ENCODE measurements at regions not wholly inside any gene's neighbourhood (a gene's known extent, or its start where the extent isn't known, plus 50 kb on each side); places are given as distances from the start of the nearest gene placed in this dataset.

DNA sequence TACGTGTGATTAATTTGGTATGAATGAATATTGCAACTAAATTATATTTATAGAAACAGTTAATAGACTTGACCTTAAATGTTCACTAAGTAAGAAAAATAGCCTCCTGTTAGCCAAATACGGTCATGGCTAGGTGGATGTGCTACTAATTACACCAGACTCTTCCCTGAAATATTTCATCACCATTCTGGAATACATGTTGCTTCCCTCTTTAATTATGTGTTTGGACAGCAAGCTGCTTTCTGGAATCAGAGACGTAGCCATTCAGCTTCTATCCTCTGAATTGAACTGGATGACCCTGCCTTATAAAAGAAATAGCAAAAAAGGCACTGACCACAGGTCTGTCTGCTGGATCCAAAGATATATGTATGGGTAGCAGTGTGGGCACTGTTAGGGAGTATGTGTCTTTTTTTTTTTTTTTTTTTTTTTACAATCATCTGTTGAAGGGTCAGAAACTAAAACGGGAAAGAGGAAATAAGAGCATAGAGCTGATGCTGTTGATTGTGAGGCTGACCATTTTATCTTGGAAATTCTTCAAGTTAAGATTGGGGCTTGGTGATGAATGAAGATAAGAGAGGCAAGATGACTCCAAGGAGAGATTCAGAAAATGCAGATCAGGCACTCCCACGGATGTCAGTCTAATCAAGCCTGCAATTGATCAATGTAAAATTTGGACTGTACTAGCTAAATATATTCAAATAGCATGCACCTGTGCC lies 283.2 kb upstream of the HSF2 start:
- FAIRE-seq = no peak
- in situ Hi-C loops (cut with HindIII; ENCODE audit: extremely low pct_ligation_motif_present, low pct_unique_long_range_greater_than_20kb) = no loop called here
- POLR2A ChIA-PET = no interaction called here

More for the DNA sequence above, 283.2 kb upstream of the HSF2 start:
- no peaks in the 10 kb centered on the region for H3K4me1 ChIP-seq (ENCODE audit: insufficient read depth, low read length)
- 4% methylated on average over 5 of the region's 5 CpGs for WGBS (ENCODE audit: low lambda C conversion rate)
- intact Hi-C loops (cut with micrococcal nuclease; ENCODE audit: unreplicated experiment) = no loop called here
- BruUV-seq (replicated peaks) = no TSS peak
- CTCF ChIA-PET (ENCODE audit: low intra/inter-chr PET ratio, low total read pairs) = no interaction called here
- no peak overlapping the region for H3K4me3 ChIP-seq (replicated peaks in 1 of 3; ENCODE audit: insufficient read depth in 1 of 3, low read depth in 2 of 3, low read length in 3 of 3)
- no peaks in the 10 kb centered on the region for H3K9me3 ChIP-seq (ENCODE audit: low read length)
- ATAC-seq (no peak), DNase-seq (ENCODE audit: low spot score) (no peak)
- no peak overlapping the region for H3K9ac ChIP-seq (ENCODE audit: insufficient read depth, low read depth, low read length)
- H3K36me3 ChIP-seq (replicated peaks in 1 of 2; ENCODE audit: control insufficient read depth in 1 of 2, insufficient read depth in 2 of 2, low read length in 2 of 2) = no peaks in the 10 kb centered on the region
- H3K27ac ChIP-seq (ENCODE audit: extremely low read length, insufficient read depth, low read length) = no peak overlapping the region
- no peak for TF ChIP-seq ZNF607 (CRISPR knock-in tag; IDR thresholded peaks at IDR 0.05; ENCODE audit: borderline replicate concordance)
- no peak for TF ChIP-seq TEAD2 (CRISPR knock-in tag; IDR thresholded peaks at IDR 0.05)
- TF ChIP-seq ZC3H4 (CRISPR knock-in tag; IDR thresholded peaks at IDR 0.05; ENCODE audit: borderline replicate concordance) = no peak
- no peak for TF ChIP-seq FOSL2 (CRISPR knock-in tag; IDR thresholded peaks at IDR 0.05)
- TF ChIP-seq ZFP41 (CRISPR knock-in tag; IDR thresholded peaks at IDR 0.05; ENCODE audit: borderline replicate concordance) = no peak
- TF ChIP-seq ZBTB34 (CRISPR knock-in tag; IDR thresholded peaks at IDR 0.05) = no peak
- TF ChIP-seq CHD2 (IDR thresholded peaks at IDR 0.05; ENCODE audit: low read depth, low read length) = no peak
- TF ChIP-seq ZNF552 (CRISPR knock-in tag; IDR thresholded peaks at IDR 0.05; ENCODE audit: borderline replicate concordance) = no peak
- no peaks in the 10 kb centered on the region for H4K20me1 ChIP-seq (ENCODE audit: insufficient read depth, low read length)
- no peaks in the 10 kb centered on the region for H3K27me3 ChIP-seq (ENCODE audit: control insufficient read depth in 1 of 2, insufficient read depth in 2 of 2, low read length in 2 of 2)
- H2AFZ ChIP-seq (ENCODE audit: low read length) = no peak overlapping the region
- no peak overlapping the region for H3K4me2 ChIP-seq (ENCODE audit: low read depth, low read length)
- H3K79me2 ChIP-seq (ENCODE audit: insufficient read depth, low read length) = no peaks in the 10 kb centered on the region
